ENCODE measurements at regions not wholly inside any gene's neighbourhood (a gene's known extent, or its start where the extent isn't known, plus 50 kb on each side); places are given as distances from the start of the nearest gene placed in this dataset.

DNA sequence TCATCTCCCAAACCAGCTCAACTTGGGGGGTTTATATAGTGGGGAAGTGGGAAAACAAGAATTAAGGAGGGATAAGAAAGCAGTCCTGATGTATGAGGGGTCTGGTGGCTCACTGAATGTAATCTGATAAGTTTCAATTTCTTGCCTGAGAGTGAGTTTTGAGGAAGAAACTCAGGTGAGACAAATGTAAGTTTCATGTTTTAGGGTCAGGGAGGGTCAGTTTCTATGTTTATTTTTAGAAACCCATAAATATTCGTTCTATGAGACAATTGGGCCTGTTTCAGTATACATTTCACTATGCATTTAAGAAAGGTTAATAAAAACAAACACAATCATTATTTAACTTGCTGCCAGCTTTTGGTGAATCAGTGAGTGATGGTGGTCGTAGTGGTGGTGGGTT is 128.0 kb upstream of the MBL2 start:
- no peak for TF ChIP-seq POLR2A (IDR thresholded peaks at IDR 0.05)
- TF ChIP-seq, protein P1, sequence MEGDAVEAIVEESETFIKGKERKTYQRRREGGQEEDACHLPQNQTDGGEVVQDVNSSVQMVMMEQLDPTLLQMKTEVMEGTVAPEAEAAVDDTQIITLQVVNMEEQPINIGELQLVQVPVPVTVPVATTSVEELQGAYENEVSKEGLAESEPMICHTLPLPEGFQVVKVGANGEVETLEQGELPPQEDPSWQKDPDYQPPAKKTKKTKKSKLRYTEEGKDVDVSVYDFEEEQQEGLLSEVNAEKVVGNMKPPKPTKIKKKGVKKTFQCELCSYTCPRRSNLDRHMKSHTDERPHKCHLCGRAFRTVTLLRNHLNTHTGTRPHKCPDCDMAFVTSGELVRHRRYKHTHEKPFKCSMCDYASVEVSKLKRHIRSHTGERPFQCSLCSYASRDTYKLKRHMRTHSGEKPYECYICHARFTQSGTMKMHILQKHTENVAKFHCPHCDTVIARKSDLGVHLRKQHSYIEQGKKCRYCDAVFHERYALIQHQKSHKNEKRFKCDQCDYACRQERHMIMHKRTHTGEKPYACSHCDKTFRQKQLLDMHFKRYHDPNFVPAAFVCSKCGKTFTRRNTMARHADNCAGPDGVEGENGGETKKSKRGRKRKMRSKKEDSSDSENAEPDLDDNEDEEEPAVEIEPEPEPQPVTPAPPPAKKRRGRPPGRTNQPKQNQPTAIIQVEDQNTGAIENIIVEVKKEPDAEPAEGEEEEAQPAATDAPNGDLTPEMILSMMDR (IDR thresholded peaks at IDR 0.05): no peak
